Heart left ventricle (tissue), 13 donors: ENCODE measurements at regions not wholly inside any gene's neighbourhood (a gene's known extent, or its start where the extent isn't known, plus 50 kb on each side); places are given as distances from the start of the nearest gene placed in this dataset.

Experiments
- CTCF ChIP-seq, 12 donors: fragments of 200-600 bp; sonication (generic) in 4 of 12; IDR thresholded peaks; one replicate each; pipeline versions ENCODE4 v1.5.0 to v1.8.0; 2018 to 2022; ENCODE audit warnings: antibody characterized with exemption in 12 of 12, mild to moderate bottlenecking in 5 of 12
- POLR2A ChIP-seq, 2 donors: fragments of 450-650 bp; IDR thresholded peaks; one replicate each; pipeline ENCODE4 v1.6.1; 2017; ENCODE audit warnings: antibody characterized with exemption in 2 of 2, mild to moderate bottlenecking in 2 of 2, moderate library complexity in 2 of 2
- donor health status: ischemic (EF 13 %, LVEDD 7.1; RV severe dilation, severe dysfunction).
- donor health status: DM: no; HTN: yes; CAD: no.
- donor health status: DM: no; HTN: no; CAD: no.
- donor health status: ischemic (EF 25% LVEDD 6.9; RV normal size, moderate dysfunction).
- donor health status: ischemic (EF 25% LVEDD 5.7; RV mildly dilated, moderate dysfunction).
- donor health status: ischemic (EF 35%, LVEDD 5.7; RV mildly dilated, moderate dysfunction).
- donor health status: nonischemic (EF 11% LVEDD 7.7; RV severe dilation, severe dysfunction).
- donor health status: DM: yes; HTN: yes; CAD: no.
- donor health status: PGD.
- donor health status: ischemic (EF 29% LVEDD 5.4; RV normal size, mild dysfunction).
- donor health status: nonischemic (EF 23%, LVEDD 6.1; RV moderate dilation, normal function).

DNA sequence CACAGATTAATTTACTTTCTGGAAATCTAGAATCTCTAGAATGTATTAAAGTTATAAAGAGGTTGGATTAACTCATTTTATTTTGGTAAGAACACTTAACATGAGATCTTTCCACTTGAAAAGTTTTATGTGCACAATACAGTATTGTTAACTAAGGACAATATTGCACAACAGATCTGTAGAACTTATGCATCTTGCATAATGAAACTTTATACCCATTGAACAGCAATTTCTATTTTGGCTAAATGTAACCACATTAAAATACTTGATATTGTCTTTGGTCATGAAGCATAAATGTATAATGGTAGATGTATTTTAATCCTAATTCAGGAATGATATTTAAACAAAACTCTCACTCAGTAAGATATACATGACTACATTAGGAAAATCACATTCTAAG, 203.8 kb downstream of the SNX19 start:
- no peak for TF ChIP-seq POLR2A (IDR thresholded peaks at IDR 0.05)
- no peak for TF ChIP-seq CTCF (IDR thresholded peaks at IDR 0.05)
